NCI-H1048 (cell line): ENCODE measurements at regions not wholly inside any gene's neighbourhood (a gene's known extent, or its start where the extent isn't known, plus 50 kb on each side); places are given as distances from the start of the nearest gene placed in this dataset.

Experiments used
- DNase-seq: peaks from one replicate; lab custom pipeline; 2025; lab: John Stamatoyannopoulos, UW

DNA sequence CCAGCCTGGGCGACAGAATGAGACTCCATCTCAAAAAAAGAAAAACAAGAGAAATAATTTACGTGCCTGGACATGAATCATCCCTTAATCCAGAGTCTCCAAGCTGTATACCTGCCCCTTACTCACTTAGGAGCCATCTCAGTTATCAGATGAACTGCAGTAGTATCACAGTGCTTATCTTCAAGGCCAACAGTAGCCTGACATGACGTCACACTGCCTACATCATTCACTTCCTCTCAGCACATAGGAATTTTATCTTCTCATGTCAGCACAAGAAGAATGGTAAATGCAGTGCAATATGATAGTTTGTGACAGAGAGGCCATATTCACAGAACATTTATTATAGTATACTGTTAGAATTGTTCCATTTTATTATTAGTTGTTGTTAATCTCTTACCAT lies 216.6 kb downstream of the SS18 start:
- no peak for DNase-seq

GRCh38 chr18:25866331-25866730 lies 224.1 kb downstream of the SS18 start:
- DNase-seq: no peak

DNA sequence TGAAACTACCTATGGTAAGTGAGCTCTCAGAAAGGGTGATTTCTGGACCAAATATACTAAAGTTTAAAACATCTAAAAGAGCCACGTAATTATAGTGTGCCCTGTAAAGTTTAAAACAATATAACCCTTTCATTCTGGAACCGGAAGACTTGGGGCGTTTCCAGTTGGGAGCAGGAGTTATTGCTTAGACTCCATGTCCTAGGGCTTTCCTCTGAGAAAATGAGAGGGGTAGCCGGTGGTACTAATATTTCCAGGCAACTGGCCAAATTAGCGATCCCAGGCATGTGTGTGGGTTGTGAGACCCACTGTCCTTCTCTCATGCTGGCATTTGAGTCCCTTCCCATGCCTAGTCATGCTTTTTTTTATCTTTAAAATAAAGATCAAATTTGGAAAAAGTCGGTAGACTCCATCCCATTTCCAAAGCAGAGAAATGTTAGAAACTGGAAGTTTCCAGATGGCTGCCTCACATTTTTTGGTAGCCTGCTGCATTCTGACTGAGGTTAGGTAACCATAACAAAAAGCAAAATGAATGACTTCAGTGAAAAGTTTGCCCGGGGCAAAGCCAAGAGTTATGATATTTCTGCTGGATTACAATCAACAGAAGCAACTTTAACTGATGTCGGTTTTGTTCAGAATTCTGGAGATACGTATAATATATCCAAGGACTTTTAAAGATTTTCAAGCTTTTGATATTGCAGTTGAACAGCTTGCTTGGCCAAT lies 227.4 kb downstream of the SS18 start:
- no peak for DNase-seq

GRCh38 chr18:25853691-25854433 lies 236.6 kb downstream of the SS18 start:
- no peak for DNase-seq

DNA sequence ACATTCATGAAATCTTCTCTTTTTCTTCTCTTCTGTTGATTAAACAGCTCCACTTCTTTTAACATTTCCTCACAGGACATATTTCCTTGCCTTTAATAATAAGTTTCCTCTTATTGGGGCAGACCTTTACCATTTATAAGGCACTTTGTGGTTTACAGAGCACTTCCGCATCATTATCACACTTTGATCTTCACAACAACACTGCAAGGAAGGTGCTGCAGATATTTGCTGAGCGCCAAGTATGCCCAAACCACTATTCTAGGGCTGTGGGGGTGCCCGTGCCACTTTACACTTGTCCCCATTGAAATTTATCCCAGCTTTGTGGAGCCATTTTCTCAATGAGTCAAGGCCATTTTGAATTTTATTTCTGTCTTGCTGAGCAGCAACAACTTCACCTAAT lies 246.6 kb downstream of the SS18 start:
- DNase-seq: no peak

GRCh38 chr18:25842665-25843064 lies 247.7 kb downstream of the SS18 start:
- no peak for DNase-seq

DNA sequence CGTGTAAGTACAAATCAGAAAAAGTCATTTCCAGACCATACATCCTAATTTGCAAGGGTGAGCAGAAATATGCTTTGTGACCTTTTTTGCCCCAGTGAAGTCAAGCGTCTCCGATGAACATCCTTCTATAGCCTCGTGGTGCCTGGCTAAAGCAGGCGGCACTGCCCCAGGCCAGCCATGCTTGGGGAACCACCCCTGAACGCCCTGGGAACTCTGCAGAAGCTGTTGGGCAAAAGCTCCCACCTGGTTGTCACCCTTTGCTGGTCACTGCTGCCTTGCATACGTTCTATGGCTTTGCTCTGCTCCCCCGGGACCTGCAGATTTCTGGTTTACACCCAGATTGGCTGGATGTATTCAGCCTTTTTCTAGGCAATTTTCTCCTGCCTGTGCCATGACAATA lies 256.4 kb downstream of the SS18 start:
- no peak for DNase-seq

- DNase-seq: no peak
Measured at GRCh38 chr18:25832001-25832604, 258.3 kb downstream of the SS18 start.

GRCh38 chr18:25831301-25831701 lies 259.1 kb downstream of the SS18 start:
- no peak for DNase-seq

- no peak for DNase-seq
Measured at GRCh38 chr18:25830787-25831186, 259.6 kb downstream of the SS18 start.

DNA sequence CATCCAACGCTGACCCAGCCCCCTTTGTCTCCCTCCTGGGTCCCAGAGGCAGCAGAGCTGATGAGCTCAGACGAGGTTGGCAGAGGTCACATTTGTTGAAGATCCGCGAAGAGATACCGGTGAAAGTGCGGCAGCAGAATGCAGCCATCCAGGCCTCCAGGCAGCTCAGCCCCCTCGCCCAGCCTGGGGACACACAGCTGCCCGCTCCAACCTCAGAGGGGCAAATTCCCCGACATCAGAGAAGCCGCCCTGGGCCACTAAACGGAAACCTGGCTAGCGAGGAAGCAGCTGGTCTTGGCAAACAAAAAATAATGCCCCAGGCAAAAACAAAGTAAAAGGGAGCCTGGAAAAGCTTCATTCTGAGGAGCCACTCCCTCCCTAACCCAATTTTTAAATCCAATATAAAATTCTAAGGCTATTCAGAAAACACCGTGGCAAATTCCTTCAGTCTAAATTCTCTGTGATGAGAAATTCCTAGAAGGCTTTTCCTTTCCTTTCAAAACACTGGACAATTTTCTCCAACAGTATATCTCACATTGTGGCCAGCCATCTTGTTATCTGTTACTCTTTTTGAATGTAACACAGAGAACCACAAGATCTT lies 262.4 kb downstream of the SS18 start:
- DNase-seq: no peak

DNA sequence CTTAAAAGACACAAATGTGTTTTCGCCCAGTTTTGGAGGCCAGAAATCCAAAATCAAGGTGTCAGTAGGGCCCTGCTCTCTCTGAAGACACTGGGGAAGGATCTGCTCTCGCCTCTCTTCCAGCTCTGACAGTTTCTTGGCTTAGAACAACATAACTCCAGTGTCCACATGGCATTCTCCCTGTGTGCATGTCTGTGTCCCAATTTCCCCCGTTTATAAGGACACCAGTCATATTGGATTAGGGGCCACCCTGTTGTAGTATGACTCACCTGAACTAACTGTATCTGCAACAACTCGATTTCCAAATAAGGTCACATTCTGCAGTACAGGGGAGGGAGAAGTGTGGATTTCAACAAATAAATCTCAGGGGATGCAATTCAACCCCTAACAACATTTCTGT lies 263.2 kb downstream of the SS18 start:
- no peak for DNase-seq

GRCh38 chr18:25826823-25827222 lies 263.6 kb downstream of the SS18 start:
- no peak for DNase-seq

DNA sequence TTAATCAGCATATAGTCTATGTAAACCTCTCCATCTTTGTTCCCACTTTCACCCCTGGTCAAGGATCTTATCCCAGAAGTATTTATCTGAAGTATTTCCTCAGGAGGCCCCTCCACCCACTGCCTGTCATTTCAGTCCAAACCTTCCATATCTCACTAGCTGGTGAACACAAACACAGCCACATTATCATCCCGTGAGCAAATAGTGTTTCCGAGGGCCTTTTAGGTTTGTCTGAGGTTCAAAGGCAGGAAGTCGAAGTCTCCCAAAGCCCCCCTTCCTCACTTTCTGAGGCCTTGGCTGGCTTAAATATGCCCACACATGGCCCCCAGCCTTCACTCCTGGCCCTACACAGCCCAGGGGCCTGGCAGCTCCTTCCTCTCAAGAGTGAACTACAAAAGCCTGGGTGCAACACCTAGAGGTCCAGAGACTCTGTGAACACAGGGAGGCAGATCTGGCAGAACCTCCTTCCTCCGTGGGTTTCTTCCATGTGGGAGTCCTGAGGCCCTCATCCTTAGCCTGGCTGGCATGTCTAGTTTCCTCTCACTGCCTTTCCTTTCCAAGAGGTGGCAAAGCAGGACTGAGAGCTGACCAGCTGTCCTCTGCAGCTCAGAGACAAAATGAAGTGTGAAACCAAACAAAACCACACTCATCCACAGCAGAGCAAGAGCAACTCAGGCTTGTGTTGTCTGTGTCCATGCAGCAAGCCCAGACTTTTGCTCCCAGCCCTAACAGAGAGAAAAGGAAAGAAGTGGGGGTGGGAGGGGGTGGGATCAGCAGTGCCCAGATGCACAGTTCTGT lies 264.2 kb downstream of the SS18 start:
- no peak for DNase-seq

DNA sequence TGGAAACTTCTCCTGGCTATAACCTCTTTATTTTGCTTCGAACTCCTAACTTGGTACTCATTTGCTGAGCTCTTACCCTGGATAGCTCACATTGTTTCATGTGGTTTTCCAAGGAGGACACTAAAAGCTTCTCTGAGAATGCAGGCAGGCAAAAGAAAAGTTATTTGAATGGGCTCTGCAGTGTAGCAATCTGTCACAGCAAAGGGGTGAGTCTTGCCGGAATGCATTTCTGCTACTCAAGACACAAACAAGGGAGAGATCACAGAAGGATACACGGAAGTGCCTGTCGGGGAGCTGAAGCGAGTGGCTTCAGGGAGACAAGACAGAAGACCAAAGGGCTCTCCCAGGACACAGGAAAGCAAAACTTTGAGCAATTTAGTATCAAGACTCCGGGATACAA lies 265.4 kb downstream of the SS18 start:
- no peak for DNase-seq

- no peak for DNase-seq
Measured at GRCh38 chr18:25819746-25820363, 270.6 kb downstream of the SS18 start.

GRCh38 chr18:25818505-25818904 lies 271.9 kb downstream of the SS18 start:
- DNase-seq: no peak

DNA sequence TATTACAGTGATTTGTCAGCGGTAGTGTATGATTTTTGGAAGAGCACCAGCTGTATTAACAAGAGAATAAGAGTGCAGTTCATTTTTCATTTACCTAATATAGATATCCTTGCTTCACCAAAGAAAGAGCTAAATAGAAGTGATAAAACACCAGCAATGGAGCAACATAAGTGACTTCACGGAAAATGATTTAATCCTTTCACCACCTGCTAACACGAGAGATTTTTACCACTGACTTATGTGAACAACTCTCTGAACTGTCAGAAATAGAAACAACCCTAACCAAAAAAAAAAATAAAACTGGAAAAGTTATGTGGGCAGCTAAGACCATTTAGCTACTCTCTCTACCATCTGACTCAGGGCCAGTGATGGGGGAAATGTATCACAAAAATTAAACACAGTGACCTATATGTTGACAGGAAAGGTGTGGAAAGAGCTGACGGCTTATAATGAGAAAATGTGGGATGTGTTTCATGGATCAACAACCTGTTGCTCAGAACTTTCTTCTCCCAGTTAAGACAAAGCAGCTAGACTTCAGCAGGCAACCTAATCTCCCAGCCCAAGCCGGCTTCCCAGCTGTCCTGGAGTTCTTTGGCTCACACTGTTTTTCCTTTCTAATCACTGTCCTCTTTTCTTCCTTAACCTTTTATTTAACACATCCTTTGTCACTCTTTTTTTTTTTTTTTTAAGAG lies 272.7 kb downstream of the SS18 start:
- no peak for DNase-seq

DNA sequence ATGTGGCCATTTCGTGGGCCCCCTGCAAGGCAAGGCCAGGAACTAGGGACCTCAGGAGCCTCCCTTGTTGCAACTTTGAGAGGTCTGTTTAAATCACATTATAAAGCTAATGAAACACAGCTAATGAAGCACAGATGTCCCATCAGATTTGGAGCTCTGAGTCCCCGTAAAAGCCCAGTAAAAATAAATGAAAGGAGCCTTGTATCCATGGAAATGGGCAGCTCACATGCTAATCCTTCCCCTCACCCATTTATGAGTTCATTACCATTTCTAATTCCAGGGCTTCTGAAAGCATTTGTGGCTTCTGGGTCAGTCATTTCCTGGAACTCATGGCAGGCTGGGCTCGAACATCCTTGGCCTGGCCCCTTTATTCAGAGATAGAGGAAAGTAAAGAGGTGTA lies 274.8 kb downstream of the SS18 start:
- DNase-seq: no peak

DNA sequence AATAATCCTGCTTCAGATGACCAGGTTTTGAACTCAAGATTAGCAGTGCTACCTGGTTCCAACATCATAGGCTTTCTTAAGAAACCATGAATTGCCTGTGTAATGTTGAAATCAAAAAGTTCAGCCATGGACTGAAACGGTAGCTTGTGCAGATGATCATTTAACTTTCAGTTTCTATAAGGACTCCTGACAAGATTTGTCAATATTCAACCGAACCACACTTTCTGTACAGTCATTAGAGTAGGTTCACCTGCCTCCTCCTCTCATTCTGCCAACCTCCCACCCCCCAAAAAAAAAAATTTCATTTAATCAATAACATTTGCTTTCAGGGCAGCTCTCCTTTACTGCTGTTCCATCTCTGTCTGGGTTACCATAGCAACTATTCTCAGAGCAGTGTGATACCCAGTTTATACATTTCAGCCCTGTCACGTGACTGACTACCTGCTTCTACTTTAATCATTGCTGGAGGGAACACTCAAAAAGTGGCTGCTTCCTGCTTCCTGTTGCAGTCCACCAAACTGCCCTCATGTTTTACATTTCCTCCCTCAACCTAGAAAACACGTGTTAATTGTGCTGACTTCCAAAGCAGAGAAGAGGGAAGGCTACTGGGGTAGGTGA lies 275.5 kb downstream of the SS18 start:
- no peak for DNase-seq

DNA sequence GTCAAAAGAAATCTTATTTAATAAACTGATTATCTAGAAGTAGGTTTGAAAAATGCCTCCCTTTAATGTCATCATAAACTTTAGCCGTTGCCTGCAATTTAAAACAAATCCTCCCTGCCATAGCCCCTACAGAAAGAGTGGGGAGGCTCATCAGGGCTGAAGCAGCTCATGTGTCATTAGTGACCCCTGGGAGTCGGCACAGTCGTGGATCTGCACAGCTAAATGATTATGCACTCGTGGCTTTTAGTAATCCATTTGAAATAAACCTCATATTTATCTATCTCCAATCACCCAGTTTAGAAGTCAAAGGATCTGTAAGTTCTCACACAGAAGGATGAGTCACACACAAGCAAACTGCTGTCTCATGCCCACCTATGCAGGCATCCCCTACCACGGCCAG lies 277.3 kb downstream of the SS18 start:
- no peak for DNase-seq
